IMR-90 (cell line): ENCODE measurements at regions not wholly inside any gene's neighbourhood (a gene's known extent, or its start where the extent isn't known, plus 50 kb on each side); places are given as distances from the start of the nearest gene placed in this dataset.

Source experiments
- ATAC-seq: fragments of 200-7000 bp; cut with Tn5 transposase; 2 replicates; pipeline ENCODE4 v1.9.1; 2020; ENCODE audit warnings: low read depth, mild to moderate bottlenecking, moderate library complexity
- BruUV-seq: library from RNA; stranded (reverse); fragments of 400-500 nt; replicated peaks from 2 replicates; lab custom pipeline; 2021; lab: Mats Ljungman, UMichigan
- CTCF ChIA-PET: fragments of 300-600 bp; formaldehyde crosslinking; extraction: SDS; loops from one replicate; lab custom pipeline; 2021; ENCODE audit warnings: antibody characterized with exemption; lab: Yijun Ruan, JAX
- POLR2A ChIA-PET: fragments of 300-600 bp; sonication (Branson Sonifier 250); formaldehyde crosslinking; loops from one replicate; lab custom pipeline; 2022; ENCODE audit warnings: antibody characterized with exemption; ENCODE audit not compliant: unreplicated experiment; lab: Charles Lee
- DNase-seq: peaks from one replicate; pipeline ENCODE4 v3.0.0; 2013
- H2AFZ ChIP-seq: replicated peaks from 2 replicates; pipeline ENCODE3; 2013; ENCODE audit warnings: low read length, mild to moderate bottlenecking; ENCODE audit not compliant: poor library complexity
- H2AK5ac ChIP-seq: 2 replicates; pipeline ENCODE4 v1.6.1; 2013; ENCODE audit warnings: low read depth, low read length, inconsistent platforms
- H2AK9ac ChIP-seq: replicated peaks from 2 replicates; pipeline ENCODE3; 2013; ENCODE audit warnings: mild to moderate bottlenecking, low read depth, low read length, moderate library complexity; ENCODE audit not compliant: poor library complexity
- H2BK120ac ChIP-seq: 2 replicates; pipeline ENCODE4 v1.6.1; 2013; ENCODE audit warnings: low read depth, low read length, inconsistent platforms
- H2BK15ac ChIP-seq: 3 replicates; pipeline ENCODE4 v1.6.1; 2013; ENCODE audit warnings: low read depth, low read length, inconsistent platforms
- H2BK20ac ChIP-seq: 2 replicates; pipeline ENCODE4 v1.6.1; 2013; ENCODE audit warnings: low read depth, mild to moderate bottlenecking, inconsistent platforms, low read length, moderate library complexity
- H2BK5ac ChIP-seq: 2 replicates; pipeline ENCODE4 v1.6.1; 2013; ENCODE audit warnings: mild to moderate bottlenecking, low read depth, low read length, inconsistent platforms; ENCODE audit not compliant: poor library complexity, severe bottlenecking
- H3K14ac ChIP-seq: replicated peaks from 2 replicates; pipeline ENCODE4 v1.6.1; 2013; ENCODE audit warnings: low read depth, low read length, inconsistent platforms
- H3K18ac ChIP-seq: 2 replicates; pipeline ENCODE4 v1.6.1; 2013; ENCODE audit warnings: low read depth, low read length, control low read depth
- H3K23ac ChIP-seq: 2 replicates; pipeline ENCODE4 v1.6.1; 2013; ENCODE audit warnings: low read depth, low read length, inconsistent platforms
- H3K27ac ChIP-seq: 2 replicates; pipeline ENCODE4 v1.5.1; 2013; ENCODE audit warnings: mild to moderate bottlenecking, control low read depth, low read length; ENCODE audit not compliant: insufficient read depth
- H3K27me3 ChIP-seq: 2 replicates; pipeline ENCODE4 v1.6.1; 2013; ENCODE audit warnings: low read length; ENCODE audit not compliant: control insufficient read depth, insufficient read depth
- H3K36me3 ChIP-seq: 2 replicates; pipeline ENCODE4 v1.6.1; 2013; ENCODE audit warnings: low read length, mixed read lengths; ENCODE audit not compliant: control insufficient read depth, insufficient read depth
- H3K4ac ChIP-seq: 2 replicates; pipeline ENCODE4 v1.6.1; 2013; ENCODE audit warnings: low read depth, low read length, inconsistent platforms
- H3K4me1 ChIP-seq: 2 replicates; pipeline ENCODE4 v1.6.1; 2013; ENCODE audit warnings: low read length, mixed read lengths; ENCODE audit not compliant: control insufficient read depth, insufficient read depth
- H3K4me2 ChIP-seq: 2 replicates; pipeline ENCODE4 v1.6.1; 2013; ENCODE audit warnings: low read depth, mild to moderate bottlenecking, control low read depth, low read length, moderate library complexity
- H3K4me3 ChIP-seq: 2 replicates; pipeline ENCODE4 v1.5.1; 2013; ENCODE audit warnings: low read depth, mild to moderate bottlenecking, control low read depth, low read length, moderate library complexity; ENCODE audit not compliant: insufficient read depth
- H3K56ac ChIP-seq: 2 replicates; pipeline ENCODE4 v1.6.1; 2013; ENCODE audit warnings: low read length, inconsistent platforms; ENCODE audit not compliant: insufficient read depth; ENCODE audit errors: extremely low read depth
- H3K79me1 ChIP-seq, 2 experiments: 2 replicates each; pipeline ENCODE4 v1.6.1; 2013; ENCODE audit warnings: low read length in 2 of 2, inconsistent platforms in 1 of 2, low read depth in 1 of 2
- H3K9ac ChIP-seq: 2 replicates; pipeline ENCODE4 v1.6.1; 2013; ENCODE audit warnings: low read depth, low read length, control low read depth
- H3K9me1 ChIP-seq: 2 replicates; pipeline ENCODE4 v1.6.1; 2013; ENCODE audit warnings: low read length, inconsistent platforms; ENCODE audit not compliant: insufficient read depth
- H3K9me3 ChIP-seq: 2 replicates; pipeline ENCODE4 v1.6.1; 2013; ENCODE audit warnings: low read length; ENCODE audit not compliant: control insufficient read depth, insufficient read depth
- H4K20me1 ChIP-seq: 2 replicates; pipeline ENCODE4 v1.6.1; 2013; ENCODE audit warnings: low read length, inconsistent platforms; ENCODE audit not compliant: insufficient read depth
- H4K5ac ChIP-seq: 2 replicates; pipeline ENCODE4 v1.6.1; 2013; ENCODE audit warnings: mild to moderate bottlenecking, low read depth, low read length, control low read depth
- H4K8ac ChIP-seq, 2 experiments: 2 replicates each; pipeline ENCODE4 v1.6.1; 2013; ENCODE audit warnings: low read depth in 2 of 2, low read length in 2 of 2, control low read depth in 1 of 2, inconsistent platforms in 1 of 2
- H4K91ac ChIP-seq: 2 replicates; pipeline ENCODE4 v1.6.1; 2013; ENCODE audit warnings: low read depth, low read length, inconsistent platforms; ENCODE audit not compliant: insufficient read depth
- BHLHE40 ChIP-seq: fragments of 150-350 bp; IDR thresholded peaks from 2 replicates; pipeline ENCODE4 v1.6.1; 2016; ENCODE audit warnings: mild to moderate bottlenecking, low read depth, low read length
- CEBPB ChIP-seq: IDR thresholded peaks from 2 replicates; pipeline ENCODE4 v1.6.1; 2012; ENCODE audit warnings: low read depth, low read length, improper control_type of control experiment
- CHD1 ChIP-seq: IDR thresholded peaks from 2 replicates; pipeline ENCODE4 v1.6.1; 2012; ENCODE audit warnings: low read depth, low read length, improper control_type of control experiment
- CTCF ChIP-seq: conservative IDR thresholded peaks from 2 replicates; pipeline ENCODE4 v1.5.1; 2012; ENCODE audit warnings: mild to moderate bottlenecking, low read depth, low read length, improper control_type of control experiment
- ELK1 ChIP-seq: fragments of 150-350 bp; IDR thresholded peaks from 2 replicates; pipeline ENCODE4 v1.6.1; 2016; ENCODE audit warnings: low read depth, mild to moderate bottlenecking, low read length, moderate library complexity, borderline replicate concordance
- FOS ChIP-seq: fragments of 150-350 bp; IDR thresholded peaks from 2 replicates; pipeline ENCODE4 v1.6.1; 2016; ENCODE audit warnings: low read depth, low read length
- MAFK ChIP-seq: IDR thresholded peaks from 2 replicates; pipeline ENCODE4 v1.6.1; 2012; ENCODE audit warnings: low read depth, low read length, improper control_type of control experiment
- MAZ ChIP-seq: IDR thresholded peaks from 2 replicates; pipeline ENCODE4 v1.6.1; 2012; ENCODE audit warnings: low read depth, mild to moderate bottlenecking, low read length, improper control_type of control experiment, moderate library complexity, borderline replicate concordance
- MXI1 ChIP-seq: IDR thresholded peaks from 2 replicates; pipeline ENCODE4 v1.6.1; 2012; ENCODE audit warnings: low read depth, mild to moderate bottlenecking, low read length, moderate library complexity, borderline replicate concordance
- NFE2L2 ChIP-seq: fragments of 150-350 bp; IDR thresholded peaks from 2 replicates; pipeline ENCODE4 v1.6.1; 2016; ENCODE audit warnings: low read depth, mild to moderate bottlenecking, low read length
- POLR2A ChIP-seq: IDR thresholded peaks from 2 replicates; pipeline ENCODE4 v1.6.1; 2012; ENCODE audit warnings: mild to moderate bottlenecking, low read depth, low read length
- RAD21 ChIP-seq: IDR thresholded peaks from 2 replicates; pipeline ENCODE4 v1.6.1; 2012; ENCODE audit warnings: low read length, improper control_type of control experiment
- RCOR1 ChIP-seq: IDR thresholded peaks from 2 replicates; pipeline ENCODE4 v1.6.1; 2012; ENCODE audit warnings: mild to moderate bottlenecking, low read length, improper control_type of control experiment; ENCODE audit not compliant: insufficient replicate concordance
- RFX5 ChIP-seq: IDR thresholded peaks from 2 replicates; pipeline ENCODE4 v1.8.0; 2012; ENCODE audit warnings: low read depth, mild to moderate bottlenecking, low read length, moderate library complexity
- SMC3 ChIP-seq: fragments of 150-350 bp; IDR thresholded peaks from 2 replicates; pipeline ENCODE4 v1.6.1; 2016; ENCODE audit warnings: low read depth, mild to moderate bottlenecking, antibody characterized with exemption, low read length, moderate library complexity
- USF2 ChIP-seq: fragments of 150-350 bp; IDR thresholded peaks from 2 replicates; pipeline ENCODE4 v1.6.1; 2017; ENCODE audit warnings: mild to moderate bottlenecking, antibody characterized with exemption, low read length, low read depth
- WGBS, 2 experiments: methylation state at CpG; one replicate each; pipeline versions ENCODE4 v1.1.5 to v1.1.7; 2013; ENCODE audit warnings: missing lambda C conversion rate in 2 of 2; ENCODE audit not compliant: insufficient read length in 1 of 2; ENCODE audit errors: extremely low coverage in 2 of 2; 5-methylcytosine and 5-hydroxymethylcytosine counted together
- dilution Hi-C: fragments of 300-500 bp; cut with HindIII; formaldehyde crosslinking; loops from one replicate; pipeline ENCODE4 v1.14.3; 2018; ENCODE audit warnings: low sequenced_read_pairs; ENCODE audit not compliant: unreplicated experiment
- in situ Hi-C: fragments of 300-500 bp; cut with MboI; formaldehyde crosslinking; loops from 3 replicates; pipeline ENCODE4 v1.14.3; 2019; ENCODE audit warnings: low sequenced_read_pairs, inconsistent platforms, mixed read lengths
- intact Hi-C: fragments of 100-400 bp; cut with micrococcal nuclease; formaldehyde crosslinking; loops from 2 replicates; pipeline ENCODE4 v1.10.0; 2022

GRCh38 chr6:102415891-102416290 lies 1022.4 kb downstream of the GRIK2 start:
- Histone ChIP-seq H3K9me3 (peaks cover 4% of the 10 kb centered on the region), H2BK5ac (no peak overlapping the region), H2AK5ac (no peak overlapping the region), H2BK15ac (no peak overlapping the region), H3K4me2 (no peak overlapping the region), H3K14ac (no peak overlapping the region), H3K79me1 (no peaks in the 10 kb centered on the region), H3K36me3 (no peaks in the 10 kb centered on the region), H2AFZ (no peak overlapping the region), H3K4ac (no peak overlapping the region), H3K4me1 (no peaks in the 10 kb centered on the region), H3K56ac (no peak overlapping the region), H4K20me1 (no peaks in the 10 kb centered on the region), H2BK120ac (no peak overlapping the region), H2BK20ac (no peak overlapping the region), H3K18ac (no peak overlapping the region), H4K91ac (no peak overlapping the region), H4K8ac (no peak overlapping the region), H2AK9ac (no peak overlapping the region), H3K4me3 (no peak overlapping the region), H3K27ac (no peak overlapping the region), H3K9ac (no peak overlapping the region), H3K23ac (no peak overlapping the region), H3K27me3 (no peaks in the 10 kb centered on the region), H3K9me1 (no peaks in the 10 kb centered on the region), H4K5ac (no peak overlapping the region)
- DNase-seq (no peak), ATAC-seq (no peak)
- dilution Hi-C loops, result no loop called here
- POLR2A ChIA-PET, result no interaction called here
- intact Hi-C loops, result no loop called here
- CTCF ChIA-PET, result no interaction called here
- TF ChIP-seq MAZ, result no peak
- no peak for TF ChIP-seq RAD21
- TF ChIP-seq ELK1, result no peak
- TF ChIP-seq USF2, result no peak
- TF ChIP-seq NFE2L2, result no peak
- TF ChIP-seq CEBPB, result no peak
- no peak for TF ChIP-seq BHLHE40
- TF ChIP-seq SMC3, result no peak
- no peak for TF ChIP-seq CHD1
- TF ChIP-seq MAFK, result no peak
- no peak for TF ChIP-seq RFX5
- no peak for TF ChIP-seq FOS
- no peak for TF ChIP-seq RCOR1
- no peak for TF ChIP-seq MXI1
- TF ChIP-seq CTCF, result no peak
- no peak for TF ChIP-seq POLR2A
- in situ Hi-C loops, result no loop called here
- no TSS peak for BruUV-seq
- WGBS, 2 experiments, result no CpG with 5 or more reads among the region's 1 CpG
